ENCODE measurements at regions not wholly inside any gene's neighbourhood (a gene's known extent, or its start where the extent isn't known, plus 50 kb on each side); places are given as distances from the start of the nearest gene placed in this dataset.

- H3K27ac ChIP-seq = no peak overlapping the region
- H3K79me2 ChIP-seq (ENCODE audit: insufficient read depth, low read depth) = no peaks in the 10 kb centered on the region
These were observed 219.7 kb upstream of the SPRY2 start for GRCh38 chr13:80560609-80561008.

GRCh38 chr13:80559944-80560343 is 219.0 kb upstream of the SPRY2 start:
- Histone ChIP-seq H3K9ac (no peak overlapping the region), H3K4me1 (ENCODE audit: low read depth, poor library complexity, severe bottlenecking) (no peaks in the 10 kb centered on the region), H3K27ac (no peak overlapping the region), H3K4me3 (IDR thresholded peaks at IDR 0.05; ENCODE audit: insufficient read depth, low read depth, low read length) (no peak overlapping the region), H4K20me1 (ENCODE audit: insufficient read depth) (no peaks in the 10 kb centered on the region), H3K36me3 (ENCODE audit: insufficient read depth) (no peaks in the 10 kb centered on the region), H3K79me2 (ENCODE audit: insufficient read depth, low read depth) (no peaks in the 10 kb centered on the region), H2AFZ (ENCODE audit: low read depth) (no peak overlapping the region), H3K27me3 (ENCODE audit: insufficient read depth, low read depth) (no peaks in the 10 kb centered on the region), H3K4me2 (no peak overlapping the region)
- no peak for TF ChIP-seq CTCF (conservative IDR thresholded peaks at IDR 0.05; ENCODE audit: low read depth, low read length)

More at GRCh38 chr13:80560609-80561008, 219.7 kb upstream of the SPRY2 start:
- no peaks in the 10 kb centered on the region for H3K36me3 ChIP-seq (ENCODE audit: insufficient read depth)
- no peaks in the 10 kb centered on the region for H3K27me3 ChIP-seq (ENCODE audit: insufficient read depth, low read depth)
- no peaks in the 10 kb centered on the region for H4K20me1 ChIP-seq (ENCODE audit: insufficient read depth)
- no peak overlapping the region for H3K9ac ChIP-seq
- no peak overlapping the region for H2AFZ ChIP-seq (ENCODE audit: low read depth)
- H3K4me2 ChIP-seq = no peak overlapping the region
- no peaks in the 10 kb centered on the region for H3K4me1 ChIP-seq (ENCODE audit: low read depth, poor library complexity, severe bottlenecking)
- no peak overlapping the region for H3K4me3 ChIP-seq (IDR thresholded peaks at IDR 0.05; ENCODE audit: insufficient read depth, low read depth, low read length)
- no peak for TF ChIP-seq CTCF (conservative IDR thresholded peaks at IDR 0.05; ENCODE audit: low read depth, low read length)

GRCh38 chr13:80558074-80558473 is 217.1 kb upstream of the SPRY2 start:
- no peak overlapping the region for H3K4me3 ChIP-seq (IDR thresholded peaks at IDR 0.05; ENCODE audit: insufficient read depth, low read depth, low read length)
- H3K36me3 ChIP-seq (ENCODE audit: insufficient read depth) = no peaks in the 10 kb centered on the region
- no peaks in the 10 kb centered on the region for H3K27me3 ChIP-seq (ENCODE audit: insufficient read depth, low read depth)
- H3K4me2 ChIP-seq = no peak overlapping the region
- H3K4me1 ChIP-seq (ENCODE audit: low read depth, poor library complexity, severe bottlenecking) = no peaks in the 10 kb centered on the region
- no peak for TF ChIP-seq CTCF (conservative IDR thresholded peaks at IDR 0.05; ENCODE audit: low read depth, low read length)
- no peak overlapping the region for H3K9ac ChIP-seq
- H4K20me1 ChIP-seq (ENCODE audit: insufficient read depth) = no peaks in the 10 kb centered on the region
- no peak overlapping the region for H2AFZ ChIP-seq (ENCODE audit: low read depth)
- H3K27ac ChIP-seq = no peak overlapping the region
- no peaks in the 10 kb centered on the region for H3K79me2 ChIP-seq (ENCODE audit: insufficient read depth, low read depth)

GRCh38 chr13:80555796-80556678 is 215.1 kb upstream of the SPRY2 start:
- Histone ChIP-seq H3K79me2 (ENCODE audit: insufficient read depth, low read depth) (no peaks in the 10 kb centered on the region), H3K4me2 (no peak overlapping the region), H3K4me1 (ENCODE audit: low read depth, poor library complexity, severe bottlenecking) (no peaks in the 10 kb centered on the region), H3K9ac (no peak overlapping the region), H3K4me3 (IDR thresholded peaks at IDR 0.05; ENCODE audit: insufficient read depth, low read depth, low read length) (no peak overlapping the region), H2AFZ (ENCODE audit: low read depth) (no peak overlapping the region), H3K27me3 (ENCODE audit: insufficient read depth, low read depth) (no peaks in the 10 kb centered on the region), H3K27ac (no peak overlapping the region), H4K20me1 (ENCODE audit: insufficient read depth) (no peaks in the 10 kb centered on the region), H3K36me3 (ENCODE audit: insufficient read depth) (no peaks in the 10 kb centered on the region)
- no peak for TF ChIP-seq CTCF (conservative IDR thresholded peaks at IDR 0.05; ENCODE audit: low read depth, low read length)

Measured in KMS-11 (cell line).